DND-41 (cell line): ENCODE measurements at regions not wholly inside any gene's neighbourhood (a gene's known extent, or its start where the extent isn't known, plus 50 kb on each side); places are given as distances from the start of the nearest gene placed in this dataset.

ENCODE experiments used
- ATAC-seq: fragments of 200-7000 bp; cut with Tn5 transposase; 3 replicates; pipeline ENCODE4 v1.9.1; 2021; ENCODE audit warnings: low read depth; ENCODE audit not compliant: insufficient read depth
- DNase-seq: peaks from one replicate; pipeline ENCODE4 v3.0.0-alpha.2; 2020
- H2AFZ ChIP-seq: 2 replicates; pipeline ENCODE4 v1.6.0; 2012; ENCODE audit warnings: low read depth, low read length
- H3K27ac ChIP-seq: 2 replicates; pipeline ENCODE4 v1.5.1; 2012; ENCODE audit warnings: low read length, inconsistent platforms
- H3K27me3 ChIP-seq: fragments of 200-600 bp; sonication (generic); 2 replicates; pipeline ENCODE4 v1.6.0; 2012; ENCODE audit warnings: low read length, mild to moderate bottlenecking, inconsistent platforms; ENCODE audit not compliant: insufficient read depth, poor library complexity
- H3K36me3 ChIP-seq: 2 replicates; pipeline ENCODE4 v1.5.1; 2012; ENCODE audit warnings: low read length, inconsistent platforms; ENCODE audit not compliant: insufficient read depth
- H3K4me1 ChIP-seq: 2 replicates; pipeline ENCODE4 v1.5.1; 2012; ENCODE audit warnings: mild to moderate bottlenecking, low read length; ENCODE audit not compliant: insufficient read depth
- H3K4me2 ChIP-seq: 2 replicates; pipeline ENCODE4 v1.6.0; 2012; ENCODE audit warnings: mild to moderate bottlenecking, moderate library complexity, low read length, inconsistent platforms; ENCODE audit not compliant: insufficient read depth
- H3K4me3 ChIP-seq, 2 experiments: fragments of 200-600 bp in 1 of 2; shearing (Covaris generic) in 1 of 2; 2 replicates each; pipeline ENCODE4 v1.5.1; 2012 to 2016; ENCODE audit warnings: inconsistent platforms in 2 of 2, low read length in 2 of 2, mild to moderate bottlenecking in 2 of 2, low read depth in 1 of 2, moderate library complexity in 1 of 2
- H3K79me2 ChIP-seq: 2 replicates; pipeline ENCODE4 v1.6.0; 2012; ENCODE audit warnings: low read length, inconsistent platforms; ENCODE audit not compliant: insufficient read depth
- H3K9ac ChIP-seq: 2 replicates; pipeline ENCODE4 v1.6.0; 2012; ENCODE audit warnings: low read depth, mild to moderate bottlenecking, inconsistent platforms, low read length, moderate library complexity
- H3K9me3 ChIP-seq: 2 replicates; pipeline ENCODE4 v1.5.1; 2012; ENCODE audit warnings: low read length, moderate library complexity, mild to moderate bottlenecking, inconsistent platforms; ENCODE audit not compliant: insufficient read depth, severe bottlenecking
- H4K20me1 ChIP-seq: 2 replicates; pipeline ENCODE4 v1.6.0; 2012; ENCODE audit warnings: low read length; ENCODE audit not compliant: insufficient read depth
- CTCF ChIP-seq: IDR thresholded peaks from 2 replicates; pipeline ENCODE4 v1.5.1; 2012; ENCODE audit warnings: borderline replicate concordance, low read length, moderate library complexity, mild to moderate bottlenecking; ENCODE audit not compliant: poor library complexity, severe bottlenecking; ENCODE audit errors: extremely low read depth
- EZH2 ChIP-seq: IDR thresholded peaks from 3 replicates; pipeline ENCODE4 v1.6.1; 2012; ENCODE audit warnings: borderline replicate concordance, low read depth, mild to moderate bottlenecking, moderate library complexity, low read length, inconsistent platforms; ENCODE audit not compliant: severe bottlenecking

- Histone ChIP-seq H3K36me3 (no peaks in the 10 kb centered on the region), H4K20me1 (no peaks in the 10 kb centered on the region), H3K9me3 (no peaks in the 10 kb centered on the region), H3K27ac (no peak overlapping the region), H3K4me3 (no peak overlapping the region), H3K79me2 (no peaks in the 10 kb centered on the region), H3K27me3 (no peaks in the 10 kb centered on the region), H2AFZ (no peak overlapping the region), H3K9ac (no peak overlapping the region), H3K4me1 (no peaks in the 10 kb centered on the region), H3K4me2 (no peak overlapping the region)
- TF ChIP-seq EZH2 (no peak), CTCF (no peak)
- DNase-seq (no peak), ATAC-seq (no peak)
Measured at GRCh38 chr9:78448960-78449673, 152.2 kb downstream of the PSAT1 start.

- H3K9me3 ChIP-seq = no peaks in the 10 kb centered on the region
- H3K9ac ChIP-seq = no peak overlapping the region
- DNase-seq (no peak), ATAC-seq (no peak)
- H3K4me3 ChIP-seq = no peak overlapping the region
- H4K20me1 ChIP-seq = no peaks in the 10 kb centered on the region
- no peak overlapping the region for H3K4me2 ChIP-seq
- H3K36me3 ChIP-seq = no peaks in the 10 kb centered on the region
- no peak overlapping the region for H3K27ac ChIP-seq
- no peaks in the 10 kb centered on the region for H3K79me2 ChIP-seq
- TF ChIP-seq EZH2 (no peak), CTCF (no peak)
- no peak overlapping the region for H2AFZ ChIP-seq
- no peaks in the 10 kb centered on the region for H3K4me1 ChIP-seq
- no peaks in the 10 kb centered on the region for H3K27me3 ChIP-seq
Measured at GRCh38 chr9:78453450-78453849, 156.5 kb downstream of the PSAT1 start.

- no peaks in the 10 kb centered on the region for H3K4me1 ChIP-seq
- H3K36me3 ChIP-seq = no peaks in the 10 kb centered on the region
- no peak overlapping the region for H3K9ac ChIP-seq
- no peaks in the 10 kb centered on the region for H4K20me1 ChIP-seq
- H3K79me2 ChIP-seq = no peaks in the 10 kb centered on the region
- no peak overlapping the region for H2AFZ ChIP-seq
- no peak overlapping the region for H3K4me3 ChIP-seq
- no peak overlapping the region for H3K4me2 ChIP-seq
- no peak for ATAC-seq
- no peak overlapping the region for H3K27ac ChIP-seq
- TF ChIP-seq EZH2 (no peak), CTCF (no peak)
- no peaks in the 10 kb centered on the region for H3K27me3 ChIP-seq
- DNase-seq = no peak
- H3K9me3 ChIP-seq = no peaks in the 10 kb centered on the region
Measured at GRCh38 chr9:78462611-78463010, 165.7 kb downstream of the PSAT1 start.
